GM18870 (cell line): ENCODE measurements at regions not wholly inside any gene's neighbourhood (a gene's known extent, or its start where the extent isn't known, plus 50 kb on each side); places are given as distances from the start of the nearest gene placed in this dataset.
"Not testable (repeated sequence)": the region's sequence is repeated elsewhere in the genome, so short reads cannot be mapped to it uniquely, and the experiment has no call there.

ENCODE experiments used
- ATAC-seq: cut with Tn5 transposase; IDR thresholded peaks from one replicate; pipeline ENCODE4 v1.9.1; 2021; ENCODE audit warnings: moderate library complexity; ENCODE audit not compliant: unreplicated experiment

DNA sequence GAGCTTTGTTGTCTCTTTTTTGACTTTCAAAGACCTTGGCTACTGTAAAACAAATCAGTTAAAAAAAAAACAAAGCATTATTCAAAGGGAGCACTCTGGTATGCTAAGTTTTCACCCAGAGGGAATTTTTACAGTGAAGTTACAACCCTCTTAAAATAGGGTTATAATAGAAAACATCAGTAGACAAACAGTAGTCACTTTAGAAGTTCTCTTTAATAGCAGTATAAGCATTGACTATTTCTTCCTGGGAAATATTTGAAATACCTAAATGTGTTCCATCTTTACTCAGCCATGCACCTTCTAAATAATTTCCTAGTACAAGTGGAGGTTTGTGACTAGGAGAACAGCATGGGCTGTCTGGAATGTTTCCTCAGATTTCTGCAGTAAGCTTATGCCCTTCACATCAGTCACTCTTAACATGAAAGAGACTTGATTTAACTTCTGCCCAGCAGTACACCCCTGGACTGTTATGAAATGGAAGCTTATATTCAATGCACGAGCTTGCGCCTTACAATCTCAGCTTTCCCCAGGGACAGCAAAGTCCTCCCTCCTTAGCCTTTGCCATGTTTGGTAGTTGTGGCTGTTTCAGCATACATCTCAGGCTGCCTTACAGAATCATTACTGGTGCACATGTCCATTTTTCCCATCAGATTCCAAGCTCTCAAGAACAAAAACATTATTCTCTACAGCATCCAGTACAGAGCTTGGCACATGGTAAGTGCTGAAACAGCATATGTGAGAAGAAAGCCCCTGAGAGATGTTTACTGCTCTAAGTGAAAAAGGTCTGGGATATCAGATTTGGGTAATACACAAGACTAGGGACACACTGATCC, 191.5 kb downstream of the ZNF608 start:
- ATAC-seq = no peak

DNA sequence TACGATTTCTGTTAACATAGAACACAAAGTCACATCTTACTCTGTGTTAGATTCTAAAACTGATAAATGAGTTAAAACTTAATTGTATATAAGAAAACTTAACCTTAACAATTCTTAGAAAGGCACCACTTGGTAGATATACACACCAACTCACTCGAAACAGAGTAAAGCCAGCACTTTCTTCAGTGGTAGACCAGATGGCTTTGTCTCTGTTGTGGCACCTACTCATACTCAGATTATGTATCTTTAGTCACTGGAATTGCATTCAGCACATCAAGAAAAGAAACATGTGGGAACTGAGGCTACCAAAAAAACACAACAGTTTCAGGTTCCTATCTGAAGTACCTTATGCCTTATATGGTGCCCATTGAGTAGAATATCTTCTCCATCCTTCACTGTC, 192.5 kb downstream of the ZNF608 start:
- ATAC-seq = no peak

DNA sequence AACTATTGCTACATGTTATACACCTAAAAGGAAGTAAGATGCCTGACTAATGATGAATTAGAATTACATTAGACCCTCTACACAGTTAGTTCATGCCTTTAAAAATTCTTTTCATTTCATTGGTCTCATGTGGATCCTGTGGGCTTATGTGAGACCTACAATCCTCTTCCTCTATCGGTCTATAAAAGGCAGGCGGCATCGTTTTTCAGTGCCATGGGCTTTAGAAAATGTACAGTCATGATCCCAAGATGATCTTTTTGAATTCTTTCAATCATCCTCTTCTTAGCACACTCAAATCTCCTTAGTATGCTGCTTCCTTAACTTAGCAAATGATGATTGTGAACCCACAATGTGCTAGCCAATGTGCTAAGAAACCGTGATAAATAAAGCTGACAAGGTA, 193.9 kb downstream of the ZNF608 start:
- no peak for ATAC-seq

DNA sequence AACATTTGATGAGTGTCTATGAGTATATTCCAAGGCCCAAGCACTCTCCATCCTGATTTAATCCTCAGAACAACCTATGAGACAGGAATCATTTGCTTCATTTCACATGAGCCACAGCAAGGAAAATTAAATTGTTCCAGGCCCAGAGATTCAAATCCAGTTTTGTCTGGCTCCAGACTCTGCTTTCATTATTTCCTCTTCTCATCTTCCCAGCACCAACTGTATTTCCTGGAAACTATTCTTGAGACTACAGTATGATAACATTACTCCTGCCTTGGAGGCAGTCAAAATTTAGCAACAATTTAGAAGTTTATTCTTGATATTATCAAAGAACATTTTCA, 194.5 kb downstream of the ZNF608 start:
- ATAC-seq = no peak

- no peak for ATAC-seq
Observed at GRCh38 chr5:124550731-124551130, 195.7 kb downstream of the ZNF608 start.

GRCh38 chr5:124549891-124550436, 196.5 kb downstream of the ZNF608 start:
- no peak for ATAC-seq

GRCh38 chr5:124546643-124547042, 199.8 kb downstream of the ZNF608 start:
- no peak for ATAC-seq

GRCh38 chr5:124544366-124545055, 201.9 kb downstream of the ZNF608 start:
- ATAC-seq = peak; percentile 97

DNA sequence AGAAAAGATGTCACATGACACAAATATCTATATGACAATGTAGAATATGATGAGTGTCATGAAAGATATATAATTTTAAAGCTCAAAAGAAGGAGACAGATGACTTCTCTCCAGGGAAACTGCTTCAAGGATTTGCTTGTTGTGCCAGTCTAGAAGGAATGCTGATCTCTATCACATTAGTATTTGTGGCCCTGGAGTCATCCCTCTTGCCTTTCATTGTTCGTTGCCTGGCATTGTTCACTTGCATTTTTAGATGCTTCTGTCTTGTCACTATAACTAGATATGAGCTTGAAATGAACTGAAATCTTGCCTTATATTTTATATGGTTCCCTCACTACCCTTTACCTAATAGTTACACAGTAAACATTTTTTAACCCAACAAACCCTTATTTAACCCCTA, 207.5 kb downstream of the ZNF608 start:
- no peak for ATAC-seq

GRCh38 chr5:124538191-124538590, 208.2 kb downstream of the ZNF608 start:
- no peak for ATAC-seq

DNA sequence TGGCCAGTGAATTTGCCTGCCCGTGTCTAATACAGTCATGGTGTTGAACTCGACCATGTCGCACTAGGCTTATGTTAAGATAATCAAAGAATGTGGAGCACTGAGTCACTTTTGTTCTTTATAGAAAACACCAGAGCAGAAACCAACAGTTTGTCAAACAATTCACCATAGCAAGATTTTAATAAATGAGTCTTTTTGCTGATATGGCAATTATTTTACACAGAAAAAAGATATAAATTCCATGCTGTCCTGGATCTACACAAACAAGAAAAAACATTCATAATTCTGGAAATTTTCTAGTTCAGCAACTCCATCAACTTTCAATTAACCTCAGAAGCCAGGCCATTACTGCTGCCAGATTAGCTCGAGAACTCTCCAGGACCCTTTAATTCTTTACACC, 208.9 kb downstream of the ZNF608 start:
- ATAC-seq = no peak

GRCh38 chr5:124537107-124537506, 209.3 kb downstream of the ZNF608 start:
- ATAC-seq = no peak

DNA sequence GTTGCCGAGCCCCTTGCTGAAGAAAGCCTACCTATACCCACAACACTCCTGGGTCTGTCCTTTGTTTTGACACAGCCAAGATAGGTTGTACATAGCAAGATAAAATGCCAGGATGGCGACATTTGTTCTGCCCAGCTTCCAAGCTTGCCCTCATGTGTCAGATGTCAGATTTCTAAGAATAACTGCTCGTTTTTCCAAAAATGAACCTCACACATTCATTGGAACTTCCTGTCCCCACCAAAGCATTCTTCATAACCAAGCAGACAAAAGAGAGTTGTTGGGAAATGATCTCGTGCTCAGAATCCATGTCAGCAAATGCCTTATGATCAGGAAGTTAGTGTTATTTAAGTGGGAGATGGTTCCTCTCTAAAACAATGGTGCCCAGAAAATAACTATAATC, 210.1 kb downstream of the ZNF608 start:
- ATAC-seq = no peak

DNA sequence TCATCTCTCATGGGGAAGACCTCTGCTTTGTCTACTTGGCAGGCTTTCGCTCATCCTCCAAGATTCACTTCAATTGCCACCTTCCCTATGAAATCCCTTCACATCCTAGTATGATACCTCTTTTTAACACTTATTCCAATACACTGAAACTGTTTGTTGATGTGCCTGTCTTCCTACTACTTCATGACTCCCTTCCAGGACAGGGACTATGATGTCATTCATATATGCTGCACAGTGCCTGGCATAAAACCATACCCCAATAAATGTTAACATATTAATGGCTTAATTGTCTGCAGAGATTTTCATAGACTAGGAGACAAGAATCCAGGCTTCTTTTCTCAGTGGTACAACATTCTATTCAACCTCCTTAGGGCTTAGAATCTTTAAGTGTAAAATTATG, 215.5 kb downstream of the ZNF608 start:
- no peak for ATAC-seq

DNA sequence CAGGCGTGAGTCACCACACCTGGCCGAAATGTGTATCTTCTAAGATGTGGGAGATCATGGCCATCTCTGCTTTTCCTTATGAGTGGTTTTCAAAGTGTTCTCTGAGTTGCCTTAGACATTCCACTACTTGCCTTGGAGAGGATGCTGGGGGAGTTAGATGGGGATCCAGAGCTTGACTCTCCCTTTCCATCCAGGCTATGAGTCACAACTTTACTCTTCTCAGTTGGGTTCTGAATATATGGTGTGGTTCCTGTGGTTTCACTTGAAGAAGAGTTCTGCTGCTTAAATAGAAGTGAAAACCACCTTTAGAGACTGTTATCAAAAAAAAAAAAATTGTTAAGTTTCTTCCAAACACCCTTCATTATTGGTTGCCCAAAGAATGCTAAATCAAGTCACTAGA, 217.6 kb downstream of the ZNF608 start:
- ATAC-seq = peak; percentile 55

- ATAC-seq = peak; percentile 47
Observed at GRCh38 chr5:124527220-124527991, 219.0 kb downstream of the ZNF608 start.

GRCh38 chr5:124526079-124526478, 220.4 kb downstream of the ZNF608 start:
- not testable (repeated sequence) for ATAC-seq

DNA sequence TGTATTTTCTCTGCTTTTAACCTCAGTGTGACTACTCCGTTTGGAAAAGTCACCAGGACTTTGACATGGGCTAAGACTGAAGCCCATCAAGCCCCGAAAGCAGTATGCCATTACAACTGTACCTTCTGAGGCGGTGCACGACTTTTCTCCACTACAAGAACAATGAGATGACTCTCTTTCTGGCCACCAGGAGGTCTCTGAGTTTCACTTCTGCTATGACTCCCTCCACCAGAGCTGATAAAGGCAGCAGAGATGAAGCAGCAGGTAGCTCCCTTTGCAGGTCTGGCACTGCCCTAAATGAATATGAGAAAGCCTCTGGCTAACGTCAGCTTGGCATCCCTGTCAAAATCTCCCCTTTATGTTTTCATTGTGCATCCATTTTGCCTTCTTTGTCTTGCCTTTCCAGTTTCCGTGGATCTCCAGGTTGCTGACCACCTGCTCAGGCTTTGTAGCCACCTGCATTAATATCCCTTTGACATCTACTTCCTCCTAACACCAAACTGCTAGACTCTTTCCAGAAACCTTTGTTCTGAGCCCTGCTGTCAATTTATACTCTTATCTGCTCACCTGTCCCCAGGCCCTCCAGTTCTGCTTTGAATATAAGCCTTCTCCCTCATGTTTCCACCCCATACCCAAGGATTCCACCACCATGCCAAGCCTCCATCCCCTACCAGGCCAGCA, 221.7 kb downstream of the ZNF608 start:
- ATAC-seq = peak; percentile 91

GRCh38 chr5:124523897-124524296, 222.5 kb downstream of the ZNF608 start:
- ATAC-seq = no peak

DNA sequence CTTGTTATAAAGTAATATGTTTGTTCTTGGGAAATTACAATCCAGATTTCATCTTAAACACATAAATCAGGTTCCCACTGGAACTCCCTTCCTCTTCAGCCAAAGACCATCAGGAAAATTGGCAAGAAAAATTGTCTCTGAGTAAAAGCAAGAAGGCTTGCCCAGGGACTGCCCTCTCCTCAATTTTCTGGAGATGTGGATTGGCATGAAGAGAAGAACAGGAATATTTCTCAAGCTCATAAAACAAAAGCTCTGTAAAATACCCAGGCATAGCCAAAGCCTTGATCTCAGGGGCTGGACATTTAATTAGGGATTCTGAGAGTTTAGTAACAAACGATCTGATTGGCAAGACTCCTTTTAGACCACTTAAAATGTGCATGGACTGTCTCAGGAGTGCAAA, 223.4 kb downstream of the ZNF608 start:
- no peak for ATAC-seq
